OCI-LY1 (cell line): ENCODE measurements at regions not wholly inside any gene's neighbourhood (a gene's known extent, or its start where the extent isn't known, plus 50 kb on each side); places are given as distances from the start of the nearest gene placed in this dataset.

Experiments used
- H2AFZ ChIP-seq: fragments of 200-600 bp; sonication (generic), shearing (Covaris generic); 2 replicates; pipeline ENCODE4 v1.6.0; 2014; ENCODE audit warnings: antibody characterized with exemption, mild to moderate bottlenecking, low read length
- H3F3A ChIP-seq: fragments of 200-600 bp; sonication (generic), shearing (Covaris generic); 2 replicates; pipeline ENCODE4 v1.6.0; 2014; ENCODE audit warnings: mild to moderate bottlenecking, antibody characterized with exemption, low read length, moderate library complexity; ENCODE audit not compliant: insufficient read depth
- H3K27ac ChIP-seq: fragments of 200-600 bp; sonication (generic); 2 replicates; pipeline ENCODE4 v1.5.1; 2014; ENCODE audit warnings: low read length, mixed run types, mild to moderate bottlenecking, low read depth; ENCODE audit not compliant: poor library complexity, severe bottlenecking
- H3K27me3 ChIP-seq: fragments of 200-600 bp; sonication (generic); 2 replicates; pipeline ENCODE4 v1.6.0; 2014; ENCODE audit warnings: antibody characterized with exemption, mild to moderate bottlenecking, low read length, moderate library complexity; ENCODE audit not compliant: insufficient read depth
- H3K36me3 ChIP-seq: fragments of 200-600 bp; sonication (generic); 2 replicates; pipeline ENCODE4 v1.6.1; 2014; ENCODE audit warnings: mild to moderate bottlenecking, antibody characterized with exemption, low read length, moderate library complexity, mixed read lengths; ENCODE audit not compliant: insufficient read depth
- H3K4me1 ChIP-seq: fragments of 200-600 bp; sonication (generic); 2 replicates; pipeline ENCODE4 v1.5.1; 2014; ENCODE audit warnings: mild to moderate bottlenecking, low read length, moderate library complexity; ENCODE audit not compliant: insufficient read depth, severe bottlenecking
- H3K4me2 ChIP-seq: fragments of 200-600 bp; sonication (generic), shearing (Covaris generic); 2 replicates; pipeline ENCODE4 v1.6.1; 2014; ENCODE audit warnings: low read length
- H3K4me3 ChIP-seq: fragments of 200-600 bp; sonication (generic); 2 replicates; pipeline ENCODE4 v1.5.1; 2014; ENCODE audit warnings: low read length, low read depth, mild to moderate bottlenecking, mixed read lengths; ENCODE audit not compliant: poor library complexity, severe bottlenecking
- H3K79me2 ChIP-seq: fragments of 200-600 bp; shearing (Covaris generic); 2 replicates; pipeline ENCODE4 v1.6.1; 2016; ENCODE audit warnings: mixed run types, low read length, mixed read lengths; ENCODE audit not compliant: insufficient read depth
- H3K9ac ChIP-seq: fragments of 200-600 bp; sonication (generic), shearing (Covaris generic); 2 replicates; pipeline ENCODE4 v1.6.1; 2014; ENCODE audit warnings: mild to moderate bottlenecking, low read length, mixed read lengths
- H3K9me2 ChIP-seq: fragments of 200-600 bp; sonication (generic), shearing (Covaris generic); 2 replicates; pipeline ENCODE4 v1.6.1; 2014; ENCODE audit warnings: low read depth, mild to moderate bottlenecking, low read length, mixed read lengths
- H3K9me3 ChIP-seq: fragments of 200-600 bp; shearing (Covaris generic); 2 replicates; pipeline ENCODE4 v1.6.1; 2014; ENCODE audit warnings: low read length, mixed read lengths
- H4K20me1 ChIP-seq: fragments of 200-600 bp; sonication (generic), shearing (Covaris generic); 2 replicates; pipeline ENCODE4 v1.6.0; 2016; ENCODE audit warnings: mild to moderate bottlenecking, low read length; ENCODE audit not compliant: insufficient read depth
- CTCF ChIP-seq: fragments of 200-600 bp; sonication (generic), shearing (Covaris generic); IDR thresholded peaks from 2 replicates; pipeline ENCODE4 v1.5.1; 2017; ENCODE audit warnings: mild to moderate bottlenecking, antibody characterized with exemption, low read length, moderate library complexity, mixed read lengths
- EZH2 ChIP-seq: fragments of 200-600 bp; sonication (generic), shearing (Covaris generic); IDR thresholded peaks from 2 replicates; pipeline ENCODE4 v1.8.0; 2017; ENCODE audit warnings: borderline replicate concordance, mixed run types, mild to moderate bottlenecking, antibody characterized with exemption, low read length, moderate library complexity, mixed read lengths

- Histone ChIP-seq H3K9ac (no peak overlapping the region), H3K4me3 (no peak overlapping the region), H3K36me3 (no peaks in the 10 kb centered on the region), H3K27me3 (no peaks in the 10 kb centered on the region), H3K79me2 (no peaks in the 10 kb centered on the region), H3K4me2 (no peak overlapping the region), H3F3A (no peaks in the 10 kb centered on the region), H3K27ac (no peak overlapping the region), H4K20me1 (no peaks in the 10 kb centered on the region), H3K4me1 (no peaks in the 10 kb centered on the region), H3K9me3 (no peaks in the 10 kb centered on the region), H3K9me2 (no peaks in the 10 kb centered on the region), H2AFZ (no peak overlapping the region)
- TF ChIP-seq CTCF, result no peak
- no peak for TF ChIP-seq EZH2
Measured at GRCh38 chr4:23366557-23366906, 523.3 kb downstream of the PPARGC1A start.

- H3K27me3 ChIP-seq, result no peaks in the 10 kb centered on the region
- no peaks in the 10 kb centered on the region for H3K36me3 ChIP-seq
- H2AFZ ChIP-seq, result no peak overlapping the region
- H3F3A ChIP-seq, result no peaks in the 10 kb centered on the region
- no peak overlapping the region for H3K9ac ChIP-seq
- H4K20me1 ChIP-seq, result no peaks in the 10 kb centered on the region
- no peak overlapping the region for H3K4me3 ChIP-seq
- H3K9me3 ChIP-seq, result no peaks in the 10 kb centered on the region
- no peaks in the 10 kb centered on the region for H3K9me2 ChIP-seq
- H3K27ac ChIP-seq, result no peak overlapping the region
- H3K4me2 ChIP-seq, result no peak overlapping the region
- H3K4me1 ChIP-seq, result no peaks in the 10 kb centered on the region
- no peak for TF ChIP-seq CTCF
- no peak for TF ChIP-seq EZH2
- H3K79me2 ChIP-seq, result no peaks in the 10 kb centered on the region
Measured at GRCh38 chr4:23365871-23366556, 523.8 kb downstream of the PPARGC1A start.

- H3F3A ChIP-seq, result no peaks in the 10 kb centered on the region
- no peak overlapping the region for H3K4me3 ChIP-seq
- no peaks in the 10 kb centered on the region for H3K27me3 ChIP-seq
- no peaks in the 10 kb centered on the region for H4K20me1 ChIP-seq
- no peak overlapping the region for H3K27ac ChIP-seq
- no peaks in the 10 kb centered on the region for H3K9me3 ChIP-seq
- no peaks in the 10 kb centered on the region for H3K9me2 ChIP-seq
- no peaks in the 10 kb centered on the region for H3K79me2 ChIP-seq
- H3K4me2 ChIP-seq, result no peak overlapping the region
- H3K36me3 ChIP-seq, result no peaks in the 10 kb centered on the region
- TF ChIP-seq EZH2 (no peak), CTCF (no peak)
- no peak overlapping the region for H3K9ac ChIP-seq
- no peak overlapping the region for H2AFZ ChIP-seq
- H3K4me1 ChIP-seq, result no peaks in the 10 kb centered on the region
Measured at GRCh38 chr4:23365086-23365485, 524.8 kb downstream of the PPARGC1A start.
